ENCODE measurements at regions not wholly inside any gene's neighbourhood (a gene's known extent, or its start where the extent isn't known, plus 50 kb on each side); places are given as distances from the start of the nearest gene placed in this dataset.

- TF ChIP-seq POLR2A (IDR thresholded peaks at IDR 0.05) = no peak
- TF ChIP-seq CTCF (IDR thresholded peaks at IDR 0.05) = no peak
- DNase-seq = no peak
- Histone ChIP-seq H3K27ac (no peak overlapping the region), H3K4me3 (no peak overlapping the region), H3K4me1 (no peaks in the 10 kb centered on the region), H3K27me3 (no peaks in the 10 kb centered on the region), H3K36me3 (ENCODE audit: low read depth, missing control alignments) (no peaks in the 10 kb centered on the region), H3K9me3 (no peaks in the 10 kb centered on the region)
- 75 to 79% methylated on average over 1 to 2 of the region's 2 CpGs for WGBS, 2 donors
- intact Hi-C loops (cut with DNase I; ENCODE audit: low total_unique reads) = no loop called here
Observed at GRCh38 chrX:68915778-68916177, 87.0 kb downstream of the EFNB1 start.

- no peak overlapping the region for H3K27ac ChIP-seq
- WGBS, 2 donors = 87 to 88% methylated on average over 4 to 8 of the region's 8 CpGs
- intact Hi-C loops (cut with DNase I; ENCODE audit: low total_unique reads) = no loop called here
Observed at GRCh38 chrX:68914479-68914946, 85.7 kb downstream of the EFNB1 start.

GRCh38 chrX:68913249-68913547 lies 84.4 kb downstream of the EFNB1 start:
- H3K27ac ChIP-seq = no peak overlapping the region
- intact Hi-C loops (cut with DNase I; ENCODE audit: low total_unique reads) = no loop called here
- 44 to 60% methylated on average over 1 to 7 of the region's 7 CpGs for WGBS, 2 donors

More at GRCh38 chrX:68914479-68914946, 85.7 kb downstream of the EFNB1 start:
- TF ChIP-seq POLR2A (IDR thresholded peaks at IDR 0.05) = no peak
- no peak for TF ChIP-seq CTCF (IDR thresholded peaks at IDR 0.05)
- Histone ChIP-seq H3K4me3 (no peak overlapping the region), H3K27me3 (no peaks in the 10 kb centered on the region), H3K9me3 (no peaks in the 10 kb centered on the region), H3K36me3 (ENCODE audit: low read depth, missing control alignments) (no peaks in the 10 kb centered on the region), H3K4me1 (no peaks in the 10 kb centered on the region)
- no peak for DNase-seq

GRCh38 chrX:68912113-68912512 lies 83.3 kb downstream of the EFNB1 start:
- H3K9me3 ChIP-seq = no peaks in the 10 kb centered on the region
- no peaks in the 10 kb centered on the region for H3K36me3 ChIP-seq (ENCODE audit: low read depth, missing control alignments)
- H3K4me3 ChIP-seq = no peak overlapping the region
- 34 to 37% methylated on average over 5 to 20 of the region's 26 CpGs for WGBS, 2 donors
- no peaks in the 10 kb centered on the region for H3K4me1 ChIP-seq
- intact Hi-C loops (cut with DNase I; ENCODE audit: low total_unique reads) = no loop called here
- TF ChIP-seq POLR2A (IDR thresholded peaks at IDR 0.05) = no peak
- TF ChIP-seq CTCF (IDR thresholded peaks at IDR 0.05) = no peak
- H3K27ac ChIP-seq = peak overlapping the region; percentile 36 to 44
- no peaks in the 10 kb centered on the region for H3K27me3 ChIP-seq
- peak; percentile 16 for DNase-seq

More at GRCh38 chrX:68913249-68913547, 84.4 kb downstream of the EFNB1 start:
- TF ChIP-seq POLR2A (IDR thresholded peaks at IDR 0.05) (no peak), CTCF (IDR thresholded peaks at IDR 0.05) (no peak)
- Histone ChIP-seq H3K4me1 (no peaks in the 10 kb centered on the region), H3K4me3 (no peak overlapping the region), H3K9me3 (no peaks in the 10 kb centered on the region), H3K27me3 (no peaks in the 10 kb centered on the region), H3K36me3 (ENCODE audit: low read depth, missing control alignments) (no peaks in the 10 kb centered on the region)
- DNase-seq = no peak

- no peak for TF ChIP-seq CTCF (IDR thresholded peaks at IDR 0.05)
- TF ChIP-seq POLR2A (IDR thresholded peaks at IDR 0.05) = no peak
- Histone ChIP-seq H3K9me3 (no peaks in the 10 kb centered on the region), H3K36me3 (ENCODE audit: low read depth, missing control alignments) (no peaks in the 10 kb centered on the region), H3K27me3 (no peaks in the 10 kb centered on the region), H3K27ac (no peak overlapping the region), H3K4me1 (no peaks in the 10 kb centered on the region), H3K4me3 (no peak overlapping the region)
- WGBS, 2 donors = 60 to 75% methylated on average over 3 of the region's 3 CpGs
- DNase-seq = no peak
- intact Hi-C loops (cut with DNase I; ENCODE audit: low total_unique reads) = no loop called here
Observed at GRCh38 chrX:68910731-68911428, 82.1 kb downstream of the EFNB1 start.

Measured in testis (tissue), 2 donors.